NCI-H146 treated with DMSO at 0.1 percent for 48 hours (cell line): ENCODE measurements at regions not wholly inside any gene's neighbourhood (a gene's known extent, or its start where the extent isn't known, plus 50 kb on each side); places are given as distances from the start of the nearest gene placed in this dataset.

Experiments used
- DNase-seq: peaks from one replicate; lab custom pipeline; 2025; ENCODE audit not compliant: unreplicated experiment; lab: John Stamatoyannopoulos, UW

GRCh38 chr4:30429813-30430761 is 290.1 kb upstream of the PCDH7 start:
- DNase-seq = no peak

GRCh38 chr4:30434656-30435055 is 285.5 kb upstream of the PCDH7 start:
- no peak for DNase-seq

GRCh38 chr4:30436394-30436793 is 283.8 kb upstream of the PCDH7 start:
- peak; percentile 42 for DNase-seq

- peak; percentile 41 for DNase-seq
These were observed 282.9 kb upstream of the PCDH7 start for GRCh38 chr4:30437316-30437715.

- DNase-seq = peak; percentile 52
These were observed 276.9 kb upstream of the PCDH7 start for GRCh38 chr4:30443289-30443688.

GRCh38 chr4:30450474-30450873 is 269.7 kb upstream of the PCDH7 start:
- DNase-seq = no peak

GRCh38 chr4:30454504-30454903 is 265.7 kb upstream of the PCDH7 start:
- no peak for DNase-seq

- no peak for DNase-seq
These were observed 263.5 kb upstream of the PCDH7 start for GRCh38 chr4:30456716-30457115.

- no peak for DNase-seq
These were observed 259.4 kb upstream of the PCDH7 start for GRCh38 chr4:30460818-30461217.

- DNase-seq = no peak
These were observed 259.0 kb upstream of the PCDH7 start for GRCh38 chr4:30461218-30461617.

- no peak for DNase-seq
These were observed 257.6 kb upstream of the PCDH7 start for GRCh38 chr4:30462445-30463090.

- no peak for DNase-seq
These were observed 248.3 kb upstream of the PCDH7 start for GRCh38 chr4:30471861-30472260.

- DNase-seq = no peak
These were observed 246.9 kb upstream of the PCDH7 start for GRCh38 chr4:30473225-30473624.

- DNase-seq = no peak
These were observed 224.9 kb upstream of the PCDH7 start for GRCh38 chr4:30495251-30495650.

GRCh38 chr4:30495651-30496310 is 224.4 kb upstream of the PCDH7 start:
- DNase-seq = no peak

- DNase-seq = no peak
These were observed 208.4 kb upstream of the PCDH7 start for GRCh38 chr4:30511751-30512150.

GRCh38 chr4:30518211-30518610 is 202.0 kb upstream of the PCDH7 start:
- no peak for DNase-seq

- DNase-seq = no peak
These were observed 194.4 kb upstream of the PCDH7 start for GRCh38 chr4:30525662-30526315.

- DNase-seq = no peak
These were observed 184.9 kb upstream of the PCDH7 start for GRCh38 chr4:30535255-30535654.

- no peak for DNase-seq
These were observed 183.9 kb upstream of the PCDH7 start for GRCh38 chr4:30536231-30536630.

GRCh38 chr4:30537456-30537855 is 182.7 kb upstream of the PCDH7 start:
- no peak for DNase-seq
